SW 1271 (cell line): ENCODE measurements at regions not wholly inside any gene's neighbourhood (a gene's known extent, or its start where the extent isn't known, plus 50 kb on each side); places are given as distances from the start of the nearest gene placed in this dataset.

ENCODE experiments used
- DNase-seq, 2 experiments: peaks; one replicate each; lab custom pipeline; 2025; lab: John Stamatoyannopoulos, UW

GRCh38 chr17:10968007-10968406 lies 130.1 kb upstream of the PIRT start:
- no peak for DNase-seq

- no peak for DNase-seq
These were observed 118.9 kb upstream of the PIRT start for GRCh38 chr17:10956821-10957220.

- DNase-seq: no peak
These were observed 106.9 kb upstream of the PIRT start for GRCh38 chr17:10944819-10945218.

GRCh38 chr17:10936931-10937330 lies 99.0 kb upstream of the PIRT start:
- DNase-seq: no peak

GRCh38 chr17:10932938-10933337 lies 95.1 kb upstream of the PIRT start:
- no peak for DNase-seq

- no peak for DNase-seq
These were observed 93.2 kb upstream of the PIRT start for GRCh38 chr17:10931133-10931532.

GRCh38 chr17:10927712-10928111 lies 89.8 kb upstream of the PIRT start:
- DNase-seq: no peak

GRCh38 chr17:10920558-10921108 lies 82.7 kb upstream of the PIRT start:
- DNase-seq: no peak

GRCh38 chr17:10907370-10907769 lies 69.5 kb upstream of the PIRT start:
- DNase-seq: no peak

GRCh38 chr17:10899281-10899680 lies 61.4 kb upstream of the PIRT start:
- DNase-seq: no peak

GRCh38 chr17:10894220-10894619 lies 56.3 kb upstream of the PIRT start:
- DNase-seq: no peak

- no peak for DNase-seq
These were observed 51.0 kb upstream of the PIRT start for GRCh38 chr17:10888858-10889257.
